GM12878 (cell line): ENCODE measurements at regions not wholly inside any gene's neighbourhood (a gene's known extent, or its start where the extent isn't known, plus 50 kb on each side); places are given as distances from the start of the nearest gene placed in this dataset.

Experiments used
- ATAC-seq: fragments of 200-7000 bp; cut with Tn5 transposase; 3 replicates; pipeline ENCODE4 v1.9.1; 2020; ENCODE audit warnings: mild to moderate bottlenecking, moderate library complexity
- BruUV-seq: library from RNA; stranded (reverse); fragments of 400-500 nt; replicated peaks from 2 replicates; lab custom pipeline; 2021; lab: Mats Ljungman, UMichigan
- CTCF ChIA-PET: fragments of 300-600 bp; sonication (Branson Sonifier 250); formaldehyde crosslinking; extraction: SDS; loops from one replicate; lab custom pipeline; 2021; ENCODE audit warnings: inconsistent platforms; lab: Yijun Ruan, JAX
- POLR2A ChIA-PET: fragments of 350-600 bp; formaldehyde crosslinking; extraction: SDS; loops from one replicate; lab custom pipeline; 2021; ENCODE audit warnings: inconsistent platforms; lab: Charles Lee
- RAD21 ChIA-PET: fragments of 300-600 bp; sonication (Branson Sonifier 250); formaldehyde crosslinking; loops from one replicate; lab custom pipeline; 2023; ENCODE audit warnings: antibody characterized with exemption; ENCODE audit not compliant: unreplicated experiment; lab: Charles Lee
- SMC1A ChIA-PET: fragments of 300-600 bp; sonication (Branson Sonifier 250); formaldehyde crosslinking; loops from one replicate; lab custom pipeline; 2023; ENCODE audit not compliant: unreplicated experiment, uncharacterized antibody; lab: Charles Lee
- DNase-seq: peaks from one replicate; pipeline ENCODE4 v3.0.0-alpha.2; 2011; ENCODE audit warnings: low read depth, low spot score
- FAIRE-seq: peaks from 3 replicates; lab custom pipeline; 2011; peaks lifted over from hg19 to GRCh38; lab: Jason Lieb, UNC
- H2AFZ ChIP-seq: 2 replicates; pipeline ENCODE4 v1.6.0; 2011; ENCODE audit warnings: low read depth, low read length, control low read depth; ENCODE audit not compliant: control insufficient read depth
- H3K27ac ChIP-seq: 2 replicates; pipeline ENCODE4 v1.5.1; 2011; ENCODE audit warnings: control low read depth; ENCODE audit not compliant: control insufficient read depth, insufficient read depth
- H3K27me3 ChIP-seq, 2 experiments: replicated peaks in 1 of 2; 2 replicates each; pipeline versions ENCODE4 v1.6.0 to v1.6.1; 2011; ENCODE audit warnings: low read length in 1 of 2; ENCODE audit not compliant: control insufficient read depth in 2 of 2, insufficient read depth in 2 of 2
- H3K36me3 ChIP-seq, 2 experiments: 2 replicates each; pipeline ENCODE4 v1.5.1; 2011; ENCODE audit warnings: low read length in 1 of 2; ENCODE audit not compliant: control insufficient read depth in 2 of 2, insufficient read depth in 2 of 2
- H3K4me1 ChIP-seq: 2 replicates; pipeline ENCODE4 v1.6.1; 2011; ENCODE audit warnings: mild to moderate bottlenecking, low read length, moderate library complexity, mixed read lengths; ENCODE audit not compliant: control insufficient read depth, insufficient read depth
- H3K4me2 ChIP-seq: 2 replicates; pipeline ENCODE4 v1.6.0; 2011; ENCODE audit warnings: control low read depth; ENCODE audit not compliant: control insufficient read depth, insufficient read depth
- H3K4me3 ChIP-seq: fragments of 200-600 bp; sonication (generic); 2 replicates; pipeline ENCODE4 v1.5.1; 2016
- H3K79me2 ChIP-seq: 2 replicates; pipeline ENCODE4 v1.6.0; 2011; ENCODE audit warnings: low read length; ENCODE audit not compliant: control insufficient read depth, insufficient read depth
- H3K9ac ChIP-seq: 2 replicates; pipeline ENCODE4 v1.8.0; 2011; ENCODE audit warnings: low read length, control low read depth, mixed read lengths; ENCODE audit not compliant: control insufficient read depth, insufficient read depth
- H3K9me3 ChIP-seq: replicated peaks from 3 replicates; pipeline ENCODE4 v1.5.1; 2011; ENCODE audit warnings: mild to moderate bottlenecking, low read length; ENCODE audit not compliant: control insufficient read depth, insufficient read depth
- H4K20me1 ChIP-seq: 2 replicates; pipeline ENCODE4 v1.6.0; 2011; ENCODE audit not compliant: control insufficient read depth, insufficient read depth
- CTCF ChIP-seq, 3 experiments: IDR thresholded peaks in 2 of 3; conservative IDR thresholded peaks in 1 of 3; 2 replicates each; pipeline ENCODE4 v1.5.1; 2011; ENCODE audit warnings: low read depth in 3 of 3, low read length in 3 of 3, mild to moderate bottlenecking in 3 of 3, control low read depth in 2 of 3, moderate library complexity in 2 of 3, inconsistent platforms in 1 of 3, mixed read lengths in 1 of 3; ENCODE audit not compliant: control insufficient read depth in 2 of 3, insufficient read depth in 1 of 3; ENCODE audit errors: extremely low read depth in 1 of 3
- DPF2 ChIP-seq: fragments of 450-650 bp; IDR thresholded peaks from 2 replicates; pipeline ENCODE4 v1.6.1; 2017; ENCODE audit warnings: mild to moderate bottlenecking
- E2F8 ChIP-seq: fragments of 450-650 bp; IDR thresholded peaks from 2 replicates; pipeline ENCODE4 v1.6.1; 2018; ENCODE audit warnings: mild to moderate bottlenecking, low read depth, moderate library complexity; ENCODE audit not compliant: partially characterized antibody
- GATAD2B ChIP-seq: fragments of 450-650 bp; conservative IDR thresholded peaks from 2 replicates; pipeline ENCODE4 v1.6.1; 2017; ENCODE audit warnings: low read depth, mild to moderate bottlenecking, moderate library complexity
- IKZF2 ChIP-seq, 2 experiments: fragments of 450-650 bp; IDR thresholded peaks; 2 replicates each; pipeline ENCODE4 v1.6.1; 2017; ENCODE audit warnings: mild to moderate bottlenecking in 2 of 2, moderate library complexity in 2 of 2
- JUND ChIP-seq: IDR thresholded peaks from 2 replicates; pipeline ENCODE4 v1.6.1; 2012; ENCODE audit warnings: low read depth, mild to moderate bottlenecking, low read length, improper control_type of control experiment, moderate library complexity
- LARP7 ChIP-seq: fragments of 450-650 bp; IDR thresholded peaks from 2 replicates; pipeline ENCODE4 v1.6.1; 2017; ENCODE audit warnings: mild to moderate bottlenecking
- NFYB ChIP-seq: IDR thresholded peaks from 2 replicates; pipeline ENCODE4 v1.6.1; 2011; ENCODE audit warnings: low read depth, mild to moderate bottlenecking, low read length, improper control_type of control experiment, moderate library complexity; ENCODE audit not compliant: insufficient read depth
- NR2C1 ChIP-seq: fragments of 450-650 bp; IDR thresholded peaks from 2 replicates; pipeline ENCODE4 v1.6.1; 2017; ENCODE audit warnings: antibody characterized with exemption, mild to moderate bottlenecking, moderate library complexity
- POLR2AphosphoS5 ChIP-seq: IDR thresholded peaks from 2 replicates; pipeline ENCODE4 v1.6.1; 2011; ENCODE audit warnings: mild to moderate bottlenecking, low read length, inconsistent platforms
- RAD21 ChIP-seq: IDR thresholded peaks from 2 replicates; pipeline ENCODE4 v1.6.1; 2011; ENCODE audit warnings: mild to moderate bottlenecking, low read depth, low read length, moderate library complexity; ENCODE audit not compliant: insufficient read depth
- SMARCA5 ChIP-seq: fragments of 450-650 bp; IDR thresholded peaks from 2 replicates; pipeline ENCODE4 v1.6.1; 2017; ENCODE audit warnings: mild to moderate bottlenecking
- SMC3 ChIP-seq: IDR thresholded peaks from 2 replicates; pipeline ENCODE4 v1.6.1; 2011; ENCODE audit warnings: low read length, improper control_type of control experiment, borderline replicate concordance
- WRNIP1 ChIP-seq: IDR thresholded peaks from 2 replicates; pipeline ENCODE4 v1.6.1; 2011; ENCODE audit warnings: low read depth, low read length, improper control_type of control experiment, borderline replicate concordance
- YY1 ChIP-seq: IDR thresholded peaks from 2 replicates; pipeline ENCODE4 v1.6.1; 2011; ENCODE audit warnings: low read depth, mild to moderate bottlenecking, low read length
- WGBS: methylation state at CpG from one replicate; pipeline ENCODE4 v1.1.6; 2016; ENCODE audit warnings: low lambda C conversion rate; ENCODE audit not compliant: insufficient replicate concordance, insufficient coverage; ENCODE audit errors: missing lambda C conversion rate; 5-methylcytosine and 5-hydroxymethylcytosine counted together
- in situ Hi-C: fragments of 300-500 bp; cut with MboI; formaldehyde crosslinking; loops from 9 replicates; pipeline ENCODE4 v1.14.3; 2018; ENCODE audit warnings: mixed read lengths
- intact Hi-C: fragments of 100-400 bp; cut with micrococcal nuclease; formaldehyde crosslinking; loops from one replicate; pipeline ENCODE4 v1.14.2; 2022; ENCODE audit not compliant: unreplicated experiment

- H3K27ac ChIP-seq: no peak overlapping the region
- no peaks in the 10 kb centered on the region for H4K20me1 ChIP-seq
- H3K9me3 ChIP-seq: no peaks in the 10 kb centered on the region
- ChIA-PET RAD21 (no interaction called here), POLR2A (no interaction called here), CTCF (interaction anchor here (1.0 kb wide), 2 partner anchors 20 to 25 kb away, joined by 3 to 4 read pairs; no protein-coding TSS in a partner anchor), SMC1A (no interaction called here)
- H3K9ac ChIP-seq: no peak overlapping the region
- BruUV-seq: no TSS peak
- FAIRE-seq (no peak), DNase-seq (no peak), ATAC-seq (peak; percentile 98)
- in situ Hi-C loops: no loop called here
- WGBS: under 1% methylated on average over 17 of the region's 17 CpGs
- no peak overlapping the region for H3K4me3 ChIP-seq
- intact Hi-C loops: loop anchor here (2.0 kb wide), 1 partner anchor 27 kb away; no protein-coding TSS in a partner anchor
- no peaks in the 10 kb centered on the region for H3K79me2 ChIP-seq
- no peaks in the 10 kb centered on the region for H3K4me1 ChIP-seq
- H3K36me3 ChIP-seq: no peaks in the 10 kb centered on the region
- no peaks in the 10 kb centered on the region for H3K27me3 ChIP-seq
- no peak overlapping the region for H2AFZ ChIP-seq
- no peak for TF ChIP-seq E2F8
- TF ChIP-seq RAD21: peak; percentile 63
- 0 out of 2 replicates have a peak, but pooled peaks have one; percentile 20 for TF ChIP-seq YY1
- peak; percentile 53 for TF ChIP-seq SMC3
- TF ChIP-seq CTCF (IDR thresholded peaks at IDR 0.05 in 2 of 3, conservative IDR thresholded peaks at IDR 0.05 in 1 of 3; ENCODE audit: control insufficient read depth in 2 of 3, extremely low read depth in 1 of 3, insufficient read depth in 1 of 3, low read depth in 3 of 3, low read length in 3 of 3): peak; percentile 78 to 96 (median 81)
- no peak for TF ChIP-seq POLR2AphosphoS5
- 0 out of 2 replicates have a peak, but pooled peaks have one; percentile 27 for TF ChIP-seq LARP7
- TF ChIP-seq SMARCA5: 0 out of 2 replicates have a peak, but pooled peaks have one; percentile 44
- TF ChIP-seq WRNIP1: no peak
- no peak for TF ChIP-seq NR2C1
- TF ChIP-seq NFYB: no peak
- no peak for TF ChIP-seq IKZF2 (IDR thresholded peaks at IDR 0.05)
- no peak for TF ChIP-seq JUND
- TF ChIP-seq GATAD2B: no peak
- TF ChIP-seq DPF2: no peak
- no peak overlapping the region for H3K4me2 ChIP-seq
Observed at GRCh38 chr5:174910245-174910737, 185.9 kb downstream of the MSX2 start.
